ENCODE measurements at regions not wholly inside any gene's neighbourhood (a gene's known extent, or its start where the extent isn't known, plus 50 kb on each side); places are given as distances from the start of the nearest gene placed in this dataset.

DNA sequence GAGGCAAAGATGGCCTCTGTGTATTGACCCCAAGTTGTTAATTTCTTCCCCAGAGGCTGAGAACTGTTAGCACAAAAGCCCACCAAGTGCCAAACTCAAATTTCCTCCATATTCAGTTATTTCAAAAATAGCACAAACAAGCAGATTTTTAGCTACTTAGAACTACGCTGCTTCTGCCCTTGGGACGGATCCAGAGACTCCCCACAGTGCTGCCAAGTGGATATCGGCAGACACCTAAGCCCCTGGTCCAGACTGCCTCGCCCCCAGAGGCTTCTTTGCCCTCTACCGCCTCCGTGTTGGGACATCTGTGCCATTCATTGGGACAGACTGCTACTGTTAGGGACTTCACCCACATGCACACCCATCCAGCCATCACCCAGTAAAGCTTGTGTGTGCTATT lies 188.3 kb downstream of the POSTN start:
- H3K4me3 ChIP-seq (ENCODE audit: low read length): no peak overlapping the region
- H3K4me1 ChIP-seq (ENCODE audit: insufficient read depth, low read length): no peaks in the 10 kb centered on the region
- intact Hi-C loops (cut with DNase I, micrococcal nuclease): no loop called here
- H3K27me3 ChIP-seq (ENCODE audit: control insufficient read depth in 1 of 2, insufficient read depth in 2 of 2, low read length in 2 of 2): no peaks in the 10 kb centered on the region
- H3K9me3 ChIP-seq (ENCODE audit: control insufficient read depth in 1 of 2, insufficient read depth in 1 of 2, low read length in 2 of 2): peaks cover 0 to 4% of the 10 kb centered on the region in 2 experiments
- peaks cover 2% of the 10 kb centered on the region for H3K9me3 Mint-ChIP-seq
- H3K27ac ChIP-seq (ENCODE audit: low read depth in 1 of 2, low read length in 2 of 2): no peak overlapping the region
- DNase-seq (no peak), ATAC-seq (ENCODE audit: poor library complexity) (no peak)
- no peak for TF ChIP-seq CTCF (IDR thresholded peaks at IDR 0.05)
- H3K27ac Mint-ChIP-seq: no peak overlapping the region
- no peaks in the 10 kb centered on the region for H3K36me3 ChIP-seq (ENCODE audit: insufficient read depth, low read length)
- POLR2A ChIA-PET: no interaction called here
- H3K4me1 Mint-ChIP-seq (ENCODE audit: low read depth): no peaks in the 10 kb centered on the region
- H3K27me3 Mint-ChIP-seq: no peaks in the 10 kb centered on the region
- CTCF ChIA-PET: no interaction called here
- no peaks in the 10 kb centered on the region for H3K36me3 Mint-ChIP-seq (ENCODE audit: low read depth)
- no peak overlapping the region for H3K4me3 Mint-ChIP-seq

- Mint-ChIP-seq H3K9me3 (no peaks in the 10 kb centered on the region), H3K27ac (no peak overlapping the region), H3K4me1 (ENCODE audit: low read depth) (no peaks in the 10 kb centered on the region), H3K4me3 (no peak overlapping the region), H3K27me3 (no peaks in the 10 kb centered on the region), H3K36me3 (ENCODE audit: low read depth) (no peaks in the 10 kb centered on the region)
- Histone ChIP-seq H3K27ac (ENCODE audit: low read depth in 1 of 2, low read length in 2 of 2) (no peak overlapping the region), H3K36me3 (ENCODE audit: insufficient read depth, low read length) (no peaks in the 10 kb centered on the region), H3K4me3 (ENCODE audit: low read length) (no peak overlapping the region), H3K27me3 (ENCODE audit: control insufficient read depth in 1 of 2, insufficient read depth in 2 of 2, low read length in 2 of 2) (no peaks in the 10 kb centered on the region), H3K9me3 (ENCODE audit: control insufficient read depth in 1 of 2, insufficient read depth in 1 of 2, low read length in 2 of 2) (peaks cover 0 to 4% of the 10 kb centered on the region in 2 experiments), H3K4me1 (ENCODE audit: insufficient read depth, low read length) (no peaks in the 10 kb centered on the region)
- POLR2A ChIA-PET: no interaction called here
- ATAC-seq (ENCODE audit: poor library complexity) (no peak), DNase-seq (no peak)
- CTCF ChIA-PET: no interaction called here
- no peak for TF ChIP-seq CTCF (IDR thresholded peaks at IDR 0.05)
- intact Hi-C loops (cut with DNase I, micrococcal nuclease): no loop called here
These were observed 188.8 kb downstream of the POSTN start for GRCh38 chr13:37409756-37410155.

GRCh38 chr13:37407156-37407555 lies 191.4 kb downstream of the POSTN start:
- no peaks in the 10 kb centered on the region for H3K4me1 Mint-ChIP-seq (ENCODE audit: low read depth)
- no peaks in the 10 kb centered on the region for H3K27me3 Mint-ChIP-seq
- intact Hi-C loops (cut with DNase I, micrococcal nuclease): no loop called here
- Histone ChIP-seq H3K4me1 (ENCODE audit: insufficient read depth, low read length) (no peaks in the 10 kb centered on the region), H3K9me3 (ENCODE audit: control insufficient read depth in 1 of 2, insufficient read depth in 1 of 2, low read length in 2 of 2) (peaks cover 0 to 4% of the 10 kb centered on the region in 2 experiments), H3K36me3 (ENCODE audit: insufficient read depth, low read length) (no peaks in the 10 kb centered on the region), H3K4me3 (ENCODE audit: low read length) (no peak overlapping the region), H3K27ac (ENCODE audit: low read depth in 1 of 2, low read length in 2 of 2) (no peak overlapping the region), H3K27me3 (ENCODE audit: control insufficient read depth in 1 of 2, insufficient read depth in 2 of 2, low read length in 2 of 2) (no peaks in the 10 kb centered on the region)
- ChIA-PET CTCF (no interaction called here), POLR2A (no interaction called here)
- H3K27ac Mint-ChIP-seq: no peak overlapping the region
- DNase-seq (no peak), ATAC-seq (ENCODE audit: poor library complexity) (no peak)
- H3K36me3 Mint-ChIP-seq (ENCODE audit: low read depth): no peaks in the 10 kb centered on the region
- H3K9me3 Mint-ChIP-seq: no peaks in the 10 kb centered on the region
- H3K4me3 Mint-ChIP-seq: no peak overlapping the region
- TF ChIP-seq CTCF (IDR thresholded peaks at IDR 0.05): no peak
